Smooth muscle cell (in vitro differentiated cells): ENCODE measurements at regions not wholly inside any gene's neighbourhood (a gene's known extent, or its start where the extent isn't known, plus 50 kb on each side); places are given as distances from the start of the nearest gene placed in this dataset.

Experiments used
- DNase-seq: peaks from one replicate; lab custom pipeline; 2025; ENCODE audit not compliant: unreplicated experiment; lab: John Stamatoyannopoulos, UW
- H2AFZ ChIP-seq: fragments of 200-600 bp; sonication (generic); 2 replicates; pipeline ENCODE4 v1.6.0; 2016; ENCODE audit warnings: antibody characterized with exemption, low read depth, mild to moderate bottlenecking
- H3F3A ChIP-seq: fragments of 200-600 bp; sonication (generic); 2 replicates; pipeline ENCODE4 v1.6.0; 2017; ENCODE audit warnings: antibody characterized with exemption, low read depth
- H3K27ac ChIP-seq: fragments of 200-600 bp; sonication (generic); 2 replicates; pipeline ENCODE4 v1.5.1; 2016; ENCODE audit warnings: low read depth, mild to moderate bottlenecking
- H3K27me3 ChIP-seq: fragments of 200-600 bp; sonication (generic); 2 replicates; pipeline ENCODE4 v1.6.1; 2016; ENCODE audit warnings: low read depth, mild to moderate bottlenecking
- H3K36me3 ChIP-seq: fragments of 200-600 bp; sonication (generic); 2 replicates; pipeline ENCODE4 v1.5.1; 2016; ENCODE audit warnings: low read depth
- H3K4me1 ChIP-seq: fragments of 200-600 bp; sonication (generic); 2 replicates; pipeline ENCODE4 v1.5.1; 2016; ENCODE audit warnings: low read depth
- H3K4me2 ChIP-seq: fragments of 200-600 bp; sonication (generic); 2 replicates; pipeline ENCODE4 v1.6.0; 2016; ENCODE audit warnings: mild to moderate bottlenecking
- H3K4me3 ChIP-seq: fragments of 200-600 bp; sonication (generic); 2 replicates; pipeline ENCODE4 v1.5.1; 2016; ENCODE audit warnings: mild to moderate bottlenecking
- H3K79me2 ChIP-seq: fragments of 200-600 bp; sonication (generic); 2 replicates; pipeline ENCODE4 v1.6.0; 2016; ENCODE audit warnings: low read depth, mild to moderate bottlenecking
- H3K9ac ChIP-seq: fragments of 200-600 bp; sonication (generic); 2 replicates; pipeline ENCODE4 v1.6.0; 2016; ENCODE audit warnings: low read depth
- H3K9me3 ChIP-seq: fragments of 200-600 bp; sonication (generic); replicated peaks from 2 replicates; pipeline ENCODE4 v1.5.1; 2016; ENCODE audit warnings: low read depth
- H4K20me1 ChIP-seq: fragments of 200-600 bp; sonication (generic); 2 replicates; pipeline ENCODE4 v1.6.0; 2016; ENCODE audit warnings: low read depth
- WGBS: methylation state at CpG from one replicate; pipeline ENCODE4 v1.1.7; 2016; ENCODE audit warnings: low lambda C conversion rate; 5-methylcytosine and 5-hydroxymethylcytosine counted together
- TF ChIP-seq, protein P1 (sequence below): fragments of 200-600 bp; sonication (generic); IDR thresholded peaks from 2 replicates; pipeline ENCODE4 v1.5.1; 2017; ENCODE audit warnings: borderline replicate concordance, mild to moderate bottlenecking, antibody characterized with exemption; ENCODE audit not compliant: insufficient read depth, poor library complexity, severe bottlenecking

DNA sequence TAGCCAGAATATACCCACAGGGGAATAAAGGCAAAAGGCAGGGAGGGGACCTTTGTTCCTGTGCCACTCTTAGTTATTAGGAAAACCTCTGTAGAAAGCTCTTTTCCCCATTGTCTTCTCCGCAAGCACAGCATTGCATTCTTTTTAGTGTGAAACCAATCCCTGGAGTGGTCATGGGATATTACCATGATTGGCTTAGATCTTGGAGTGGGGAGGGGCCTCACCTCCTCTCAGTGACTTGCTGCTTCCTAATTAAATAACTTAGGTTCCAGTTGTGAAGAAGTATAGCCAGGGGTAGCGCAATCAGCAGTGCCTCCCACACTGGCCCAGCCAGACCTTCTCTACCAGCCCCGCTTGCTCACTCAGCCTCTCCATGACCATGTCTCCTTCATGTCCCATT is 49.9 kb upstream of the AFF3 start:
- DNase-seq = no peak
- no peaks in the 10 kb centered on the region for H3K36me3 ChIP-seq
- no peak overlapping the region for H3K27ac ChIP-seq
- no peaks in the 10 kb centered on the region for H4K20me1 ChIP-seq
- H3K4me3 ChIP-seq = no peak overlapping the region
- no peak overlapping the region for H3K9ac ChIP-seq
- H3K27me3 ChIP-seq = no peaks in the 10 kb centered on the region
- WGBS = 92% methylated on average over 3 of the region's 3 CpGs
- no peaks in the 10 kb centered on the region for H3F3A ChIP-seq
- no peak overlapping the region for H3K4me2 ChIP-seq
- TF ChIP-seq, protein P1, sequence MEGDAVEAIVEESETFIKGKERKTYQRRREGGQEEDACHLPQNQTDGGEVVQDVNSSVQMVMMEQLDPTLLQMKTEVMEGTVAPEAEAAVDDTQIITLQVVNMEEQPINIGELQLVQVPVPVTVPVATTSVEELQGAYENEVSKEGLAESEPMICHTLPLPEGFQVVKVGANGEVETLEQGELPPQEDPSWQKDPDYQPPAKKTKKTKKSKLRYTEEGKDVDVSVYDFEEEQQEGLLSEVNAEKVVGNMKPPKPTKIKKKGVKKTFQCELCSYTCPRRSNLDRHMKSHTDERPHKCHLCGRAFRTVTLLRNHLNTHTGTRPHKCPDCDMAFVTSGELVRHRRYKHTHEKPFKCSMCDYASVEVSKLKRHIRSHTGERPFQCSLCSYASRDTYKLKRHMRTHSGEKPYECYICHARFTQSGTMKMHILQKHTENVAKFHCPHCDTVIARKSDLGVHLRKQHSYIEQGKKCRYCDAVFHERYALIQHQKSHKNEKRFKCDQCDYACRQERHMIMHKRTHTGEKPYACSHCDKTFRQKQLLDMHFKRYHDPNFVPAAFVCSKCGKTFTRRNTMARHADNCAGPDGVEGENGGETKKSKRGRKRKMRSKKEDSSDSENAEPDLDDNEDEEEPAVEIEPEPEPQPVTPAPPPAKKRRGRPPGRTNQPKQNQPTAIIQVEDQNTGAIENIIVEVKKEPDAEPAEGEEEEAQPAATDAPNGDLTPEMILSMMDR = no peak
- no peaks in the 10 kb centered on the region for H3K9me3 ChIP-seq
- H3K4me1 ChIP-seq = peaks cover 4% of the 10 kb centered on the region
- H3K79me2 ChIP-seq = no peaks in the 10 kb centered on the region
- no peak overlapping the region for H2AFZ ChIP-seq
